ENCODE measurements at regions not wholly inside any gene's neighbourhood (a gene's known extent, or its start where the extent isn't known, plus 50 kb on each side); places are given as distances from the start of the nearest gene placed in this dataset.
"Not testable (repeated sequence)": the region's sequence is repeated elsewhere in the genome, so short reads cannot be mapped to it uniquely, and the experiment has no call there.

DNA sequence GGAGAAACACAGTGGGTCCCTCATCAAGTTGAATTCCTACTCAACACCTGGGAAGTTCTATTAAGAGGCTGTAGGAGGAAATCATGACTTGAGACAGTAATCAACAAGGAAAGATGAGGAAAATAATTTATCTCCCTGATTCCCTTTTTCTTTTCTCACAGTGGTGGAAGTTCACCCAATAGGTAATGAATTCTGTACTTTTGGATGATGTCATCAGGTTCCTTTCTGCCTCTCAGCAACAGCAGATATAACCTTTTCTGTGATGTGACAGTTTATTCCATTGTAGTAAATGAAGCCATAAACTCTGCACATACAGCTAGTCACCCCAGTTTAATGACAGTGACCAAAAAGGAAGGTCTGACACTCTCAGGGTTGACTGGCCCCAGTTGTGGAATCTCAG is 1265.0 kb downstream of the NXPH1 start:
- no peaks in the 10 kb centered on the region for H3K36me3 ChIP-seq (ENCODE audit: insufficient read depth, low read length)
- H3K27me3 ChIP-seq (ENCODE audit: insufficient read depth, low read length): no peaks in the 10 kb centered on the region

GRCh38 chr7:9709216-9709615 is 1264.5 kb upstream of the PHF14 start:
- no peaks in the 10 kb centered on the region for H3K9me3 ChIP-seq (ENCODE audit: insufficient read depth, low read depth, low read length)
- H3K27me3 ChIP-seq (ENCODE audit: insufficient read depth, low read length): no peaks in the 10 kb centered on the region
- H3K4me3 ChIP-seq (ENCODE audit: low read length): no peak overlapping the region
- H3K36me3 ChIP-seq (ENCODE audit: insufficient read depth, low read length): no peaks in the 10 kb centered on the region
- H3K9ac ChIP-seq (ENCODE audit: low read depth, low read length): no peak overlapping the region
- H3K27ac ChIP-seq (ENCODE audit: low read depth, low read length): no peak overlapping the region
- WGBS: 88% methylated on average over 1 of the region's 1 CpG
- H3K4me1 ChIP-seq (ENCODE audit: insufficient read depth, low read length): no peaks in the 10 kb centered on the region

More for the DNA sequence above, 1265.0 kb downstream of the NXPH1 start:
- no peaks in the 10 kb centered on the region for H3K9me3 ChIP-seq (ENCODE audit: insufficient read depth, low read depth, low read length)
- no peak overlapping the region for H3K9ac ChIP-seq (ENCODE audit: low read depth, low read length)
- no peak overlapping the region for H3K4me3 ChIP-seq (ENCODE audit: low read length)
- H3K4me1 ChIP-seq (ENCODE audit: insufficient read depth, low read length): no peaks in the 10 kb centered on the region
- H3K27ac ChIP-seq (ENCODE audit: low read depth, low read length): no peak overlapping the region

DNA sequence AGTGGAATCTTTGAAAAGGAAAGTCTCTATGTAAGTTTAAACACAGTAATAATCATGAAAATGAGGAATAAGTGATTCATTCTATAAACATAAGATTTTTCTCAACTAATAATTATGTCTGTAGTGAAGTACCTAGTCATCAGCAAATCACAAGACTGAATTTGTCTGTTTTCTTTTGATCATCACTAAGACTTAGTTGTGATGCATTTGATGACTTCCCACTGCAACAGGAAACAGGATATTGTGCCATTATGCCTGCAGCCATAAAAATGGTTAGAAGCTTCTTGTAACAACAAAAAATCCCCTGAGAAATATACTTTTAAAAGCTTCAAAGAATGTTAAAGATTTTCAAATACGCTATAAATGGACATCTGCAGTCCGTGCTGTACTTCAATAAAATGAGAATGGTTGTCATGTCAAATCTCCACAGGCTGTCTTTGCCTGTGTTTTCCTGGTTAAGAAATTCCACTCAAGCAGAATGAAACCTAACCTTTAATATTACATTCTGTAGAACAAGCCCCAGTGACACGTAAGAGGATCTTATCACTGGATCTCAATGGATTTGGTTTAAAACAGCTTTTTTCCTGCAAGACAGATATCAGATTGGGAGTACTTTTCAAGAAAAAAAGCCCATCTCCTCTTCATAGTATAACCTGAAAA is 1262.3 kb upstream of the PHF14 start:
- Histone ChIP-seq H3K4me1 (ENCODE audit: insufficient read depth, low read length) (no peaks in the 10 kb centered on the region), H3K27ac (ENCODE audit: low read depth, low read length) (no peak overlapping the region), H3K9ac (ENCODE audit: low read depth, low read length) (no peak overlapping the region), H3K4me3 (ENCODE audit: low read length) (no peak overlapping the region), H3K27me3 (ENCODE audit: insufficient read depth, low read length) (no peaks in the 10 kb centered on the region), H3K9me3 (ENCODE audit: insufficient read depth, low read depth, low read length) (no peaks in the 10 kb centered on the region), H3K36me3 (ENCODE audit: insufficient read depth, low read length) (no peaks in the 10 kb centered on the region)
- WGBS: 91% methylated on average over 3 of the region's 3 CpGs

DNA sequence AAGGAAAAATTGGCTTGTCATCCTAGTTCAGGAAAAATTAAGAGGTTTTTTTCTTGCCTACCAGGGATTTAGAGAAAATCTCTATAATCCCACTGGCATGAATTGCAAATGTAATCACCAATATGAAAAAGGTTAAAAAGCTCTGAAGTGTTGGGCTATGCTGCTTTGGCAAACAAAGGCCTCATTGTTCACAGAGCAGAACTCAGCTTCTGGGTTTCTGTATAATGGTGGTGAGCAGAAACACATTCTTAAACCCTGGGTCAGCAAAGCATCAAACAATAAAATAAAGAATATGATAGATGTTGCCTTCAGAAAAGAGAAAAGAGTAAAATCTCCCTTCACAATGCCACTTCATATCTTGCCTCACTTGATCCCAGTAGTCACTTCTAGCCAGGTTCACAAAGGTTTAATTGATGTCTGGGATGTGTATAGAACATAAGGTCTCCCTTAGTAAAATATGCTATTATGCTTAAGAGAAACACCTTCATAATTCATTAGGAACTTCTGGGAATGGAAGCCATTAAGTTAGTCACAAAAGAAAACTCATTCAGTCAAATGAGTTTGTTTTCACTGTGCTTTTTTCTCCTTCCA is 1255.5 kb upstream of the PHF14 start:
- Histone ChIP-seq H3K36me3 (ENCODE audit: insufficient read depth, low read length) (no peaks in the 10 kb centered on the region), H3K4me3 (ENCODE audit: low read length) (no peak overlapping the region), H3K9ac (ENCODE audit: low read depth, low read length) (no peak overlapping the region), H3K4me1 (ENCODE audit: insufficient read depth, low read length) (peaks cover 6% of the 10 kb centered on the region; the same call in 1 of the 2 replicates), H3K9me3 (ENCODE audit: insufficient read depth, low read depth, low read length) (no peaks in the 10 kb centered on the region), H3K27ac (ENCODE audit: low read depth, low read length) (no peak overlapping the region), H3K27me3 (ENCODE audit: insufficient read depth, low read length) (no peaks in the 10 kb centered on the region)

DNA sequence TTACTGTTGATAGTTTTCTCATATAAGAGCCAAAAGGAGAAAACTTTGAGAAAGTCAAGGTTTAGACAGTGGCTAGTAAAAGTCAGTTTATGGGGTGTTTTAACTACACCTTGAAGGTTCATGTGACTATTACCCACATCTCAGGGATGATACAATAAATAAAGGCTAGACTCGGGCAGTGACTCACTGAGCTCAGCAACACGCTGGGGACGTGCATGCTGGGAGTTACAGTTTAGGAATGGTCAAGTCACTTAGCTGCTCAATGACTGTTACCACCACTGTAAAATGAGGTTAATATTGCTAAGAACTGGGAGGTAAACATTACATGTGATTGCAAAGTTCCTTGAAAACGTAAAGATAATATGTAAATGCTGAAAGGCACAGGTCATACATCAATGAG is 1254.4 kb upstream of the PHF14 start:
- Histone ChIP-seq H3K36me3 (ENCODE audit: insufficient read depth, low read length) (no peaks in the 10 kb centered on the region), H3K4me1 (ENCODE audit: insufficient read depth, low read length) (peaks cover 6% of the 10 kb centered on the region; the same call in 1 of the 2 replicates), H3K27ac (ENCODE audit: low read depth, low read length) (no peak overlapping the region), H3K4me3 (ENCODE audit: low read length) (no peak overlapping the region), H3K9ac (ENCODE audit: low read depth, low read length) (no peak overlapping the region), H3K27me3 (ENCODE audit: insufficient read depth, low read length) (no peaks in the 10 kb centered on the region), H3K9me3 (ENCODE audit: insufficient read depth, low read depth, low read length) (no peaks in the 10 kb centered on the region)
- WGBS: 95% methylated on average over 4 of the region's 4 CpGs

DNA sequence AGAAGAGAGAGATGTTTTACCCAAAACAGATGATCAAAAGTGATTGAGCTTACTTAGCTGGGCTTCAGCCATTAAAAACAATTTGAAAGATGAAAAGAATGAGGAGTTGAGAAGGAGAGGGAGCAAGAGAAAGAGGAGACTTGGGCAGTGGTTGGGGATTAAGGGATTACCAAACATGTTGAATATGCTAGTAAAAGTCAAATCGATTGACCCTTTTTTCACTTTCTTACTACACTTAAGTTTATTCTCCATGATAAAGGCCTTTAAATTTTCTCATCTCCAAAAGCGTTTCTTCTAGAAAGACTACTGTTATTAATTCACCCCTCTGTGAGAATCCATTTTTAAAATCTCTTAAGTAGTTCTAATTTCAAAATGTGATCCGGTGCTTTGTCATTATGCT is 1254.0 kb upstream of the PHF14 start:
- Histone ChIP-seq H3K9ac (ENCODE audit: low read depth, low read length) (no peak overlapping the region), H3K4me1 (ENCODE audit: insufficient read depth, low read length) (peaks cover 6% of the 10 kb centered on the region; the same call in 1 of the 2 replicates), H3K27me3 (ENCODE audit: insufficient read depth, low read length) (no peaks in the 10 kb centered on the region), H3K27ac (ENCODE audit: low read depth, low read length) (no peak overlapping the region), H3K9me3 (ENCODE audit: insufficient read depth, low read depth, low read length) (no peaks in the 10 kb centered on the region), H3K36me3 (ENCODE audit: insufficient read depth, low read length) (no peaks in the 10 kb centered on the region), H3K4me3 (ENCODE audit: low read length) (no peak overlapping the region)
- 93% methylated on average over 3 of the region's 3 CpGs for WGBS

- H3K4me3 ChIP-seq (ENCODE audit: low read length); H3K4me1 ChIP-seq (ENCODE audit: insufficient read depth, low read length); H3K27ac ChIP-seq (ENCODE audit: low read depth, low read length); H3K9ac ChIP-seq (ENCODE audit: low read depth, low read length); H3K9me3 ChIP-seq (ENCODE audit: insufficient read depth, low read depth, low read length); H3K27me3 ChIP-seq (ENCODE audit: insufficient read depth, low read length); H3K36me3 ChIP-seq (ENCODE audit: insufficient read depth, low read length): not testable (repeated sequence)
- WGBS: 95% methylated on average over 44 of the region's 60 CpGs
Observed at GRCh38 chr7:9725940-9726663, 1247.6 kb upstream of the PHF14 start.

DNA sequence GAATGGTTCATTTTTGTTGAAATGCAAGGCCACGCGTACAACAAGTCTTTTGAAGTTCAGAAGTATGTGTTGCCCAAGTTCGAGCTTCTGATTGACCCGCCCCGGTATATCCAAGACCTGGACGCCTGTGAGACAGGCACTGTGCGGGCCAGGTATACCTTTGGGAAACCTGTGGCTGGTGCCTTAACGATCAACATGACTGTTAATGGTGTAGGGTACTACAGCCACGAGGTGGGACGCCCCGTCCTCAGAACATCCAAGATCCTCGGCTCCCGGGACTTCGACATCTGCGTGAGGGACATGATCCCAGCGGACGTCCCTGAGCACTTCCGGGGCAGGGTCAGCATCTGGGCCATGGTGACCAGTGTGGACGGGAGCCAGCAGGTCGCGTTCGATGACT is 1246.9 kb upstream of the PHF14 start:
- H3K36me3 ChIP-seq (ENCODE audit: insufficient read depth, low read length); H3K4me3 ChIP-seq (ENCODE audit: low read length); H3K27ac ChIP-seq (ENCODE audit: low read depth, low read length); H3K9me3 ChIP-seq (ENCODE audit: insufficient read depth, low read depth, low read length); H3K9ac ChIP-seq (ENCODE audit: low read depth, low read length); H3K27me3 ChIP-seq (ENCODE audit: insufficient read depth, low read length); H3K4me1 ChIP-seq (ENCODE audit: insufficient read depth, low read length): not testable (repeated sequence)
- 97% methylated on average over 15 of the region's 22 CpGs for WGBS

GRCh38 chr7:9727467-9727869 is 1246.2 kb upstream of the PHF14 start:
- 97% methylated on average over 13 of the region's 13 CpGs for WGBS
- not testable (repeated sequence) for H3K9ac ChIP-seq (ENCODE audit: low read depth, low read length); H3K36me3 ChIP-seq (ENCODE audit: insufficient read depth, low read length); H3K27me3 ChIP-seq (ENCODE audit: insufficient read depth, low read length); H3K4me3 ChIP-seq (ENCODE audit: low read length); H3K9me3 ChIP-seq (ENCODE audit: insufficient read depth, low read depth, low read length); H3K27ac ChIP-seq (ENCODE audit: low read depth, low read length); H3K4me1 ChIP-seq (ENCODE audit: insufficient read depth, low read length)

DNA sequence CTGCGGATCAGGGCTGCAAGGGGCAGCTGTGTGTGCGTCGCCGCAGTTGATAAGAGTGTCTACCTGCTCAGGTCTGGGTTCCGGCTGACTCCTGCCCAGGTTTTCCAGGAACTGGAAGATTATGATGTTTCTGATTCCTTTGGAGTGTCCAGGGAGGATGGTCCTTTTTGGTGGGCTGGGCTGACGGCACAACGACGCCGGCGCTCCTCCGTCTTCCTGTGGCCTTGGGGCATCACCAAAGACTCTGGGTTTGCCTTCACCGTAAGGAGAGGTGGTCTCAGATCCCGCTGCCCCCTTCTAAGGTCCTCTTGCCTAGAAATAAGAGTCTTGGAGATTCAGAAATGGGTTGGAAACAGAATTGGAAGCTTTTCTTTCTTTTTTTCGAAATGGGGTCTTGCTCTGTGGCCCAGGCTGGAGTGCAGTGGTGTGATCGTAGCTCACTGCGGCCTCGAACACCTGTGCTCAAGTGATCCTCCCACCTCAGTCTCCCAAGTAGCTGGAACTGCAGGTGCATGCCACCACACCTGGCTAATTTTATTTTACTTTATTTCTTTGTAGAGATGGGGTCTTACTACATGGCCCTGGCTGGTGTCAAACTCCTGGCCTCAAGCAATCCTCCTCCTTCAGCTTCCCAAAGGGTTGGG is 1245.5 kb upstream of the PHF14 start:
- not testable (repeated sequence) for H3K4me1 ChIP-seq (ENCODE audit: insufficient read depth, low read length); H3K27ac ChIP-seq (ENCODE audit: low read depth, low read length)

DNA sequence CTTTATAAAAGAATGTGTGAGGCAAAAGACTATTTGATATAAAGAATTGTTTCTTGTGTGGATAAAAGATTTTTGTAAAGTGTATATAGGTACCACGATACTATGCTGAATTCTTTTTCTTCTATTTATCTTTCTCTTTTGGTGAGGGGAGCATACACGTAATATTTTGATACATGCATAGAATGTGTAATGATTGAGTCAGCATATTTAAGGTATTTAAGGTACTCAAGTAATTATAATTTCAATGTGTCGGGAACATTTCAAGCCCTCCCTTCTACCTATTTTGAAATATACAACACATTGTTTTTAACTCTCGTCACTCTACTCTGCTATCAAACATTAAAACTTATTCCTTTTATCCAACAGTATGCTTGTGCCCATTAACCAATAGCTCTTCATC is 1221.6 kb upstream of the PHF14 start:
- no peaks in the 10 kb centered on the region for H3K27me3 ChIP-seq (ENCODE audit: insufficient read depth, low read length)
- H3K9me3 ChIP-seq (ENCODE audit: insufficient read depth, low read depth, low read length): no peaks in the 10 kb centered on the region
- H3K4me3 ChIP-seq (ENCODE audit: low read length): no peak overlapping the region
- WGBS: over 99% methylated on average over 3 of the region's 4 CpGs
- no peaks in the 10 kb centered on the region for H3K4me1 ChIP-seq (ENCODE audit: insufficient read depth, low read length)
- no peak overlapping the region for H3K9ac ChIP-seq (ENCODE audit: low read depth, low read length)
- no peak overlapping the region for H3K27ac ChIP-seq (ENCODE audit: low read depth, low read length)
- H3K36me3 ChIP-seq (ENCODE audit: insufficient read depth, low read length): no peaks in the 10 kb centered on the region

More for the DNA sequence above, 1245.5 kb upstream of the PHF14 start:
- not testable (repeated sequence) for H3K4me3 ChIP-seq (ENCODE audit: low read length); H3K9ac ChIP-seq (ENCODE audit: low read depth, low read length); H3K27me3 ChIP-seq (ENCODE audit: insufficient read depth, low read length); H3K9me3 ChIP-seq (ENCODE audit: insufficient read depth, low read depth, low read length); H3K36me3 ChIP-seq (ENCODE audit: insufficient read depth, low read length)
- 94% methylated on average over 17 of the region's 17 CpGs for WGBS
